Astrocyte (in vitro differentiated cells and primary cell): ENCODE measurements at regions not wholly inside any gene's neighbourhood (a gene's known extent, or its start where the extent isn't known, plus 50 kb on each side); places are given as distances from the start of the nearest gene placed in this dataset.

Source experiments
- DNase-seq: peaks from one replicate; pipeline ENCODE4 v3.0.0-alpha.2; 2010; ENCODE audit warnings: low read depth
- FAIRE-seq: peaks from 2 replicates; lab custom pipeline; 2011; peaks lifted over from hg19 to GRCh38; lab: Jason Lieb, UNC
- H2AFZ ChIP-seq: 2 replicates; pipeline ENCODE4 v1.6.0; 2012; ENCODE audit warnings: low read depth, low read length, inconsistent platforms
- H3K27ac ChIP-seq: 2 replicates; pipeline ENCODE4 v1.5.1; 2011; ENCODE audit warnings: low read depth, low read length, inconsistent platforms
- H3K27me3 ChIP-seq: 2 replicates; pipeline ENCODE4 v1.6.0; 2011; ENCODE audit warnings: low read length, inconsistent platforms; ENCODE audit not compliant: insufficient read depth
- H3K36me3 ChIP-seq: 2 replicates; pipeline ENCODE4 v1.5.1; 2011; ENCODE audit warnings: low read length, inconsistent platforms; ENCODE audit not compliant: insufficient read depth
- H3K4me1 ChIP-seq: 2 replicates; pipeline ENCODE4 v1.5.1; 2011; ENCODE audit warnings: low read length, inconsistent platforms; ENCODE audit not compliant: insufficient read depth
- H3K4me2 ChIP-seq: 2 replicates; pipeline ENCODE4 v1.6.0; 2012; ENCODE audit warnings: low read length, inconsistent platforms
- H3K4me3 ChIP-seq: 2 replicates; pipeline ENCODE4 v1.5.1; 2011; ENCODE audit warnings: low read depth, mild to moderate bottlenecking, low read length, inconsistent platforms; ENCODE audit not compliant: insufficient read depth
- H3K79me2 ChIP-seq: 2 replicates; pipeline ENCODE4 v1.6.0; 2012; ENCODE audit warnings: mild to moderate bottlenecking, low read length, inconsistent platforms; ENCODE audit not compliant: insufficient read depth
- H3K9ac ChIP-seq: 2 replicates; pipeline ENCODE4 v1.6.0; 2012; ENCODE audit warnings: mild to moderate bottlenecking, low read length, inconsistent platforms
- H3K9me3 ChIP-seq: 2 replicates; pipeline ENCODE4 v1.5.1; 2012; ENCODE audit warnings: low read depth, mild to moderate bottlenecking, low read length, inconsistent platforms; ENCODE audit not compliant: insufficient read depth
- H4K20me1 ChIP-seq: 2 replicates; pipeline ENCODE4 v1.6.0; 2012; ENCODE audit warnings: low read length, inconsistent platforms; ENCODE audit not compliant: insufficient read depth
- H3K27ac Mint-ChIP-seq: one replicate; pipeline ENCODE4 v1.8.0; 2021; ENCODE audit warnings: mild to moderate bottlenecking, mixed read lengths; ENCODE audit not compliant: unreplicated experiment
- H3K27me3 Mint-ChIP-seq: one replicate; pipeline ENCODE4 v1.8.0; 2021; ENCODE audit warnings: low read depth, mixed read lengths; ENCODE audit not compliant: unreplicated experiment
- H3K36me3 Mint-ChIP-seq: one replicate; pipeline ENCODE4 v1.8.0; 2021; ENCODE audit warnings: low read depth, mixed read lengths; ENCODE audit not compliant: unreplicated experiment
- H3K4me1 Mint-ChIP-seq: one replicate; pipeline ENCODE4 v1.8.0; 2021; ENCODE audit warnings: low read depth, mixed read lengths; ENCODE audit not compliant: unreplicated experiment
- H3K4me3 Mint-ChIP-seq: one replicate; pipeline ENCODE4 v1.8.0; 2021; ENCODE audit warnings: mild to moderate bottlenecking, moderate library complexity, mixed read lengths; ENCODE audit not compliant: unreplicated experiment
- H3K9me3 Mint-ChIP-seq: one replicate; pipeline ENCODE4 v1.8.0; 2021; ENCODE audit warnings: mild to moderate bottlenecking, mixed read lengths; ENCODE audit not compliant: unreplicated experiment
- CTCF ChIP-seq: IDR thresholded peaks from 2 replicates; pipeline ENCODE4 v1.5.1; 2011; ENCODE audit warnings: low read depth, mild to moderate bottlenecking, inconsistent platforms, low read length, moderate library complexity; ENCODE audit not compliant: insufficient read depth
- EZH2 ChIP-seq: IDR thresholded peaks from 2 replicates; pipeline ENCODE4 v1.6.1; 2012; ENCODE audit warnings: mild to moderate bottlenecking, low read length, inconsistent platforms; ENCODE audit not compliant: insufficient read depth

GRCh38 chr9:81822967-81823366 lies 105.3 kb upstream of the SPATA31D4 start:
- no peak for FAIRE-seq
- Histone ChIP-seq H3K36me3 (no peaks in the 10 kb centered on the region), H3K9me3 (no peaks in the 10 kb centered on the region), H3K4me1 (peaks cover 55% of the 10 kb centered on the region), H3K4me2 (peak overlapping the region; percentile 36), H3K4me3 (no peak overlapping the region), H2AFZ (no peak overlapping the region), H3K9ac (no peak overlapping the region), H3K79me2 (no peaks in the 10 kb centered on the region), H3K27ac (no peak overlapping the region), H4K20me1 (no peaks in the 10 kb centered on the region), H3K27me3 (peaks cover 8% of the 10 kb centered on the region)
- H3K36me3 Mint-ChIP-seq: no peaks in the 10 kb centered on the region
- peaks cover 4% of the 10 kb centered on the region for H3K27me3 Mint-ChIP-seq
- TF ChIP-seq EZH2: no peak
- TF ChIP-seq CTCF: no peak
- H3K9me3 Mint-ChIP-seq: no peaks in the 10 kb centered on the region
- peaks cover 32% of the 10 kb centered on the region for H3K4me1 Mint-ChIP-seq
- peak; percentile 58 for DNase-seq
- H3K27ac Mint-ChIP-seq: no peak overlapping the region
- H3K4me3 Mint-ChIP-seq: no peak overlapping the region

GRCh38 chr9:81823672-81824554 lies 104.3 kb upstream of the SPATA31D4 start:
- Mint-ChIP-seq H3K9me3 (no peaks in the 10 kb centered on the region), H3K4me1 (peaks cover 32% of the 10 kb centered on the region), H3K27ac (no peak overlapping the region), H3K27me3 (no peaks in the 10 kb centered on the region), H3K4me3 (no peak overlapping the region), H3K36me3 (no peaks in the 10 kb centered on the region)
- no peaks in the 10 kb centered on the region for H3K9me3 ChIP-seq
- no peak overlapping the region for H3K4me3 ChIP-seq
- no peaks in the 10 kb centered on the region for H3K36me3 ChIP-seq
- no peak for TF ChIP-seq EZH2
- TF ChIP-seq CTCF: no peak
- peaks cover 55% of the 10 kb centered on the region for H3K4me1 ChIP-seq
- H2AFZ ChIP-seq: no peak overlapping the region
- no peaks in the 10 kb centered on the region for H4K20me1 ChIP-seq
- DNase-seq (peak; percentile 28), FAIRE-seq (peak; percentile 58)
- H3K27ac ChIP-seq: no peak overlapping the region
- no peaks in the 10 kb centered on the region for H3K79me2 ChIP-seq
- no peak overlapping the region for H3K9ac ChIP-seq
- peaks cover 4% of the 10 kb centered on the region for H3K27me3 ChIP-seq
- H3K4me2 ChIP-seq: peak overlapping the region; percentile 16
